ENCODE measurements at regions not wholly inside any gene's neighbourhood (a gene's known extent, or its start where the extent isn't known, plus 50 kb on each side); places are given as distances from the start of the nearest gene placed in this dataset.

DNA sequence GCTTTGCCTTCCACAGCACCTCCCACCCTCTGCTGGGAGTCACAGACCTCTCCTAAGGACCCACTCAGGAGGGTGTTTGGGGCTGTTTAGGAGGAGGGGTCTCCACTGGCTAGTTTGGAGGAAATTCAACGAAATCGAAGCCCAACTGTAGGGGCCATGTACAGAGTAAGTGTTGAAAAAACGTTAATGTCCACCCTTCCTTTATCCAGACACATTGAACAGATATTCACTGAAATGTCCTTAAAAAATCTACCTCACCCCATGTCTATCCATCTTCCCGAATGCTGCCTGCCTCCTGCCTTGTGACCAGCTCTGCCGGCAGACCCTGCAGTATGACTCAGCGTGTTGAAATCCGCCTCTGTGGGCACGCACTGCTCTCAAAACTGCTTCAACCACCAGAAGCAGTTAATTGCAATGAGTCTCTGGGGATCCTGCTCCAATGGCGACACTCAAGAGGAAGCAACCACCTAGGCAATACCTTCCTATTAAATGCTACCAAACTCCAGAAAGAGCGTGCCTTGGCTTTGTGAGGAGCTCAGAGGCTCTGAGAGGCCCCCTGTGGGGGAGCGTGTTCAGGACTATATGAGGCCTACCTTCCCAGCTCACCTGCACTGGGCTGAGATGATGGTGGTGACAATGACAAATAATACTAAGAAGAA is 61.4 kb upstream of the RTN4 start (continued):
- TF ChIP-seq, protein P1, sequence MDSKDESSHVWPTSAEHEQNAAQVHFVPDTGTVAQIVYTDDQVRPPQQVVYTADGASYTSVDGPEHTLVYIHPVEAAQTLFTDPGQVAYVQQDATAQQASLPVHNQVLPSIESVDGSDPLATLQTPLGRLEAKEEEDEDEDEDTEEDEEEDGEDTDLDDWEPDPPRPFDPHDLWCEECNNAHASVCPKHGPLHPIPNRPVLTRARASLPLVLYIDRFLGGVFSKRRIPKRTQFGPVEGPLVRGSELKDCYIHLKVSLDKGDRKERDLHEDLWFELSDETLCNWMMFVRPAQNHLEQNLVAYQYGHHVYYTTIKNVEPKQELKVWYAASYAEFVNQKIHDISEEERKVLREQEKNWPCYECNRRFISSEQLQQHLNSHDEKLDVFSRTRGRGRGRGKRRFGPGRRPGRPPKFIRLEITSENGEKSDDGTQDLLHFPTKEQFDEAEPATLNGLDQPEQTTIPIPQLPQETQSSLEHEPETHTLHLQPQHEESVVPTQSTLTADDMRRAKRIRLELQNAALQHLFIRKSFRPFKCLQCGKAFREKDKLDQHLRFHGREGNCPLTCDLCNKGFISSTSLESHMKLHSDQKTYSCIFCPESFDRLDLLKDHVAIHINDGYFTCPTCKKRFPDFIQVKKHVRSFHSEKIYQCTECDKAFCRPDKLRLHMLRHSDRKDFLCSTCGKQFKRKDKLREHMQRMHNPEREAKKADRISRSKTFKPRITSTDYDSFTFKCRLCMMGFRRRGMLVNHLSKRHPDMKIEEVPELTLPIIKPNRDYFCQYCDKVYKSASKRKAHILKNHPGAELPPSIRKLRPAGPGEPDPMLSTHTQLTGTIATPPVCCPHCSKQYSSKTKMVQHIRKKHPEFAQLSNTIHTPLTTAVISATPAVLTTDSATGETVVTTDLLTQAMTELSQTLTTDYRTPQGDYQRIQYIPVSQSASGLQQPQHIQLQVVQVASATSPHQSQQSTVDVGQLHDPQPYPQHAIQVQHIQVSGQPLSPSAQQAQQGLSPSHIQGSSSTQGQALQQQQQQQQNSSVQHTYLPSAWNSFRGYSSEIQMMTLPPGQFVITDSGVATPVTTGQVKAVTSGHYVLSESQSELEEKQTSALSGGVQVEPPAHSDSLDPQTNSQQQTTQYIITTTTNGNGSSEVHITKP (tag by site-specific recombination; IDR thresholded peaks at IDR 0.05) = peak; percentile 94
- TF ChIP-seq SP7 (tag by site-specific recombination; IDR thresholded peaks at IDR 0.05) (peak; percentile 90), BCL11A (tag by site-specific recombination; IDR thresholded peaks at IDR 0.05; ENCODE audit: low read depth) (peak; percentile 66; the same call in 1 of the 2 replicates), ZNF202 (tag by site-specific recombination; IDR thresholded peaks at IDR 0.05; ENCODE audit: borderline replicate concordance) (no peak), ZNF223 (tag by site-specific recombination; IDR thresholded peaks at IDR 0.05) (no peak), ZNF791 (tag by site-specific recombination; IDR thresholded peaks at IDR 0.05) (no peak), ZNF521 (tag by site-specific recombination; IDR thresholded peaks at IDR 0.05) (no peak), ZNF544 (tag by site-specific recombination; IDR thresholded peaks at IDR 0.05) (no peak), ZNF10 (tag by site-specific recombination; IDR thresholded peaks at IDR 0.05) (no peak), MYNN (tag by site-specific recombination; IDR thresholded peaks at IDR 0.05; ENCODE audit: borderline replicate concordance) (no peak), ZNF140 (tag by site-specific recombination; IDR thresholded peaks at IDR 0.05) (no peak), ZNF335 (tag by site-specific recombination; conservative IDR thresholded peaks at IDR 0.05) (peak; percentile 47), ZNF624 (tag by site-specific recombination; IDR thresholded peaks at IDR 0.05) (no peak), ZNF600 (tag by site-specific recombination; IDR thresholded peaks at IDR 0.05) (peak; percentile 96), ZNF843 (tag by site-specific recombination; IDR thresholded peaks at IDR 0.05) (peak; percentile 52; the same call in 1 of the 2 replicates), ZSCAN30 (tag by site-specific recombination; IDR thresholded peaks at IDR 0.05) (peak; percentile 72; the same call in 1 of the 2 replicates), ZNF626 (tag by site-specific recombination; IDR thresholded peaks at IDR 0.05) (no peak), ZNF292 (tag by site-specific recombination; IDR thresholded peaks at IDR 0.05; ENCODE audit: borderline replicate concordance, low read depth) (no peak), ZNF621 (tag by site-specific recombination; IDR thresholded peaks at IDR 0.05) (no peak), ZNF214 (tag by site-specific recombination; IDR thresholded peaks at IDR 0.05; ENCODE audit: borderline replicate concordance) (no peak)
- TF ChIP-seq, protein P2, sequence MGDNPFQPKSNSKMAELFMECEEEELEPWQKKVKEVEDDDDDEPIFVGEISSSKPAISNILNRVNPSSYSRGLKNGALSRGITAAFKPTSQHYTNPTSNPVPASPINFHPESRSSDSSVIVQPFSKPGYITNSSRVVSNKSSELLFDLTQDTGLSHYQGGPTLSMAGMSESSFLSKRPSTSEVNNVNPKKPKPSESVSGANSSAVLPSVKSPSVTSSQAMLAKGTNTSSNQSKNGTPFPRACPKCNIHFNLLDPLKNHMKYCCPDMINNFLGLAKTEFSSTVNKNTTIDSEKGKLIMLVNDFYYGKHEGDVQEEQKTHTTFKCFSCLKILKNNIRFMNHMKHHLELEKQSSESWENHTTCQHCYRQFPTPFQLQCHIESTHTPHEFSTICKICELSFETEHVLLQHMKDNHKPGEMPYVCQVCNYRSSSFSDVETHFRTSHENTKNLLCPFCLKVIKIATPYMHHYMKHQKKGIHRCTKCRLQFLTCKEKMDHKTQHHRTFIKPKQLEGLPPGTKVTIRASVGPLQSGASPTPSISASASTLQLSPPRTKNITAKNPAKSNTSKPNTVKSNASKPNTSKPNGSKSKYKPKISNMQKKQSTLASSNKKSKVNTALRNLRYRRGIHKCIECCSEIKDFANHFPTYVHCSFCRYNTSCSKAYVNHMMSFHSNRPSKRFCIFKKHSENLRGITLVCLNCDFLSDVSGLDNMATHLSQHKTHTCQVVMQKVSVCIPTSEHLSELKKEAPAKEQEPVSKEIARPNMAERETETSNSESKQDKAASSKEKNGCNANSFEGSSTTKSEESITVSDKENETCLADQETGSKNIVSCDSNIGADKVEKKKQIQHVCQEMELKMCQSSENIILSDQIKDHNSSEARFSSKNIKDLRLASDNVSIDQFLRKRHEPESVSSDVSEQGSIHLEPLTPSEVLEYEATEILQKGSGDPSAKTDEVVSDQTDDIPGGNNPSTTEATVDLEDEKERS (tag by site-specific recombination; IDR thresholded peaks at IDR 0.05) = no peak
- TF ChIP-seq, protein P3, sequence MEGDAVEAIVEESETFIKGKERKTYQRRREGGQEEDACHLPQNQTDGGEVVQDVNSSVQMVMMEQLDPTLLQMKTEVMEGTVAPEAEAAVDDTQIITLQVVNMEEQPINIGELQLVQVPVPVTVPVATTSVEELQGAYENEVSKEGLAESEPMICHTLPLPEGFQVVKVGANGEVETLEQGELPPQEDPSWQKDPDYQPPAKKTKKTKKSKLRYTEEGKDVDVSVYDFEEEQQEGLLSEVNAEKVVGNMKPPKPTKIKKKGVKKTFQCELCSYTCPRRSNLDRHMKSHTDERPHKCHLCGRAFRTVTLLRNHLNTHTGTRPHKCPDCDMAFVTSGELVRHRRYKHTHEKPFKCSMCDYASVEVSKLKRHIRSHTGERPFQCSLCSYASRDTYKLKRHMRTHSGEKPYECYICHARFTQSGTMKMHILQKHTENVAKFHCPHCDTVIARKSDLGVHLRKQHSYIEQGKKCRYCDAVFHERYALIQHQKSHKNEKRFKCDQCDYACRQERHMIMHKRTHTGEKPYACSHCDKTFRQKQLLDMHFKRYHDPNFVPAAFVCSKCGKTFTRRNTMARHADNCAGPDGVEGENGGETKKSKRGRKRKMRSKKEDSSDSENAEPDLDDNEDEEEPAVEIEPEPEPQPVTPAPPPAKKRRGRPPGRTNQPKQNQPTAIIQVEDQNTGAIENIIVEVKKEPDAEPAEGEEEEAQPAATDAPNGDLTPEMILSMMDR (tag by site-specific recombination; IDR thresholded peaks at IDR 0.05) = no peak
- TF ChIP-seq, protein P4, sequence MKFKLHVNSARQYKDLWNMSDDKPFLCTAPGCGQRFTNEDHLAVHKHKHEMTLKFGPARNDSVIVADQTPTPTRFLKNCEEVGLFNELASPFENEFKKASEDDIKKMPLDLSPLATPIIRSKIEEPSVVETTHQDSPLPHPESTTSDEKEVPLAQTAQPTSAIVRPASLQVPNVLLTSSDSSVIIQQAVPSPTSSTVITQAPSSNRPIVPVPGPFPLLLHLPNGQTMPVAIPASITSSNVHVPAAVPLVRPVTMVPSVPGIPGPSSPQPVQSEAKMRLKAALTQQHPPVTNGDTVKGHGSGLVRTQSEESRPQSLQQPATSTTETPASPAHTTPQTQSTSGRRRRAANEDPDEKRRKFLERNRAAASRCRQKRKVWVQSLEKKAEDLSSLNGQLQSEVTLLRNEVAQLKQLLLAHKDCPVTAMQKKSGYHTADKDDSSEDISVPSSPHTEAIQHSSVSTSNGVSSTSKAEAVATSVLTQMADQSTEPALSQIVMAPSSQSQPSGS (tag by site-specific recombination; IDR thresholded peaks at IDR 0.05; ENCODE audit: low read depth) = no peak
- TF ChIP-seq, protein P5, sequence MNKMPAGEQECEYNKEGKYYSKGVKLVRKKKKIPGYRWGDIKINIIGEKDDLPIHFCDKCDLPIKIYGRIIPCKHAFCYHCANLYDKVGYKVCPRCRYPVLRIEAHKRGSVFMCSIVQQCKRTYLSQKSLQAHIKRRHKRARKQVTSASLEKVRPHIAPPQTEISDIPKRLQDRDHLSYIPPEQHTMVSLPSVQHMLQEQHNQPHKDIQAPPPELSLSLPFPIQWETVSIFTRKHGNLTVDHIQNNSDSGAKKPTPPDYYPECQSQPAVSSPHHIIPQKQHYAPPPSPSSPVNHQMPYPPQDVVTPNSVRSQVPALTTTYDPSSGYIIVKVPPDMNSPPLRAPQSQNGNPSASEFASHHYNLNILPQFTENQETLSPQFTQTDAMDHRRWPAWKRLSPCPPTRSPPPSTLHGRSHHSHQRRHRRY (tag by site-specific recombination; IDR thresholded peaks at IDR 0.05) = no peak
- TF ChIP-seq, protein P6, sequence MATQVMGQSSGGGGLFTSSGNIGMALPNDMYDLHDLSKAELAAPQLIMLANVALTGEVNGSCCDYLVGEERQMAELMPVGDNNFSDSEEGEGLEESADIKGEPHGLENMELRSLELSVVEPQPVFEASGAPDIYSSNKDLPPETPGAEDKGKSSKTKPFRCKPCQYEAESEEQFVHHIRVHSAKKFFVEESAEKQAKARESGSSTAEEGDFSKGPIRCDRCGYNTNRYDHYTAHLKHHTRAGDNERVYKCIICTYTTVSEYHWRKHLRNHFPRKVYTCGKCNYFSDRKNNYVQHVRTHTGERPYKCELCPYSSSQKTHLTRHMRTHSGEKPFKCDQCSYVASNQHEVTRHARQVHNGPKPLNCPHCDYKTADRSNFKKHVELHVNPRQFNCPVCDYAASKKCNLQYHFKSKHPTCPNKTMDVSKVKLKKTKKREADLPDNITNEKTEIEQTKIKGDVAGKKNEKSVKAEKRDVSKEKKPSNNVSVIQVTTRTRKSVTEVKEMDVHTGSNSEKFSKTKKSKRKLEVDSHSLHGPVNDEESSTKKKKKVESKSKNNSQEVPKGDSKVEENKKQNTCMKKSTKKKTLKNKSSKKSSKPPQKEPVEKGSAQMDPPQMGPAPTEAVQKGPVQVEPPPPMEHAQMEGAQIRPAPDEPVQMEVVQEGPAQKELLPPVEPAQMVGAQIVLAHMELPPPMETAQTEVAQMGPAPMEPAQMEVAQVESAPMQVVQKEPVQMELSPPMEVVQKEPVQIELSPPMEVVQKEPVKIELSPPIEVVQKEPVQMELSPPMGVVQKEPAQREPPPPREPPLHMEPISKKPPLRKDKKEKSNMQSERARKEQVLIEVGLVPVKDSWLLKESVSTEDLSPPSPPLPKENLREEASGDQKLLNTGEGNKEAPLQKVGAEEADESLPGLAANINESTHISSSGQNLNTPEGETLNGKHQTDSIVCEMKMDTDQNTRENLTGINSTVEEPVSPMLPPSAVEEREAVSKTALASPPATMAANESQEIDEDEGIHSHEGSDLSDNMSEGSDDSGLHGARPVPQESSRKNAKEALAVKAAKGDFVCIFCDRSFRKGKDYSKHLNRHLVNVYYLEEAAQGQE (tag by site-specific recombination; IDR thresholded peaks at IDR 0.05) = no peak

Measured in HEK293 (cell line).